Body of pancreas (tissue), 4 donors: ENCODE measurements at regions not wholly inside any gene's neighbourhood (a gene's known extent, or its start where the extent isn't known, plus 50 kb on each side); places are given as distances from the start of the nearest gene placed in this dataset.

Experiments
- POLR2A ChIP-seq, 3 donors: fragments of 450-650 bp; IDR thresholded peaks; one replicate each; pipeline ENCODE4 v1.6.1; 2016; ENCODE audit warnings: antibody characterized with exemption in 3 of 3, mild to moderate bottlenecking in 2 of 3
- TF ChIP-seq, protein P1 (sequence below), 7 experiments: fragments of 450-650 bp in 4 of 7; fragments of 200-600 bp in 3 of 7; sonication (generic) in 3 of 7; IDR thresholded peaks; one replicate each; pipeline ENCODE4 v1.5.1; 2016 to 2019; ENCODE audit warnings: antibody characterized with exemption in 7 of 7

- TF ChIP-seq, protein P1, sequence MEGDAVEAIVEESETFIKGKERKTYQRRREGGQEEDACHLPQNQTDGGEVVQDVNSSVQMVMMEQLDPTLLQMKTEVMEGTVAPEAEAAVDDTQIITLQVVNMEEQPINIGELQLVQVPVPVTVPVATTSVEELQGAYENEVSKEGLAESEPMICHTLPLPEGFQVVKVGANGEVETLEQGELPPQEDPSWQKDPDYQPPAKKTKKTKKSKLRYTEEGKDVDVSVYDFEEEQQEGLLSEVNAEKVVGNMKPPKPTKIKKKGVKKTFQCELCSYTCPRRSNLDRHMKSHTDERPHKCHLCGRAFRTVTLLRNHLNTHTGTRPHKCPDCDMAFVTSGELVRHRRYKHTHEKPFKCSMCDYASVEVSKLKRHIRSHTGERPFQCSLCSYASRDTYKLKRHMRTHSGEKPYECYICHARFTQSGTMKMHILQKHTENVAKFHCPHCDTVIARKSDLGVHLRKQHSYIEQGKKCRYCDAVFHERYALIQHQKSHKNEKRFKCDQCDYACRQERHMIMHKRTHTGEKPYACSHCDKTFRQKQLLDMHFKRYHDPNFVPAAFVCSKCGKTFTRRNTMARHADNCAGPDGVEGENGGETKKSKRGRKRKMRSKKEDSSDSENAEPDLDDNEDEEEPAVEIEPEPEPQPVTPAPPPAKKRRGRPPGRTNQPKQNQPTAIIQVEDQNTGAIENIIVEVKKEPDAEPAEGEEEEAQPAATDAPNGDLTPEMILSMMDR (IDR thresholded peaks at IDR 0.05) = no peak
- no peak for TF ChIP-seq POLR2A (IDR thresholded peaks at IDR 0.05)
Measured at GRCh38 chrX:144333429-144333828, 449.6 kb downstream of the UBE2NL start.
